ENCODE measurements at regions not wholly inside any gene's neighbourhood (a gene's known extent, or its start where the extent isn't known, plus 50 kb on each side); places are given as distances from the start of the nearest gene placed in this dataset.

DNA sequence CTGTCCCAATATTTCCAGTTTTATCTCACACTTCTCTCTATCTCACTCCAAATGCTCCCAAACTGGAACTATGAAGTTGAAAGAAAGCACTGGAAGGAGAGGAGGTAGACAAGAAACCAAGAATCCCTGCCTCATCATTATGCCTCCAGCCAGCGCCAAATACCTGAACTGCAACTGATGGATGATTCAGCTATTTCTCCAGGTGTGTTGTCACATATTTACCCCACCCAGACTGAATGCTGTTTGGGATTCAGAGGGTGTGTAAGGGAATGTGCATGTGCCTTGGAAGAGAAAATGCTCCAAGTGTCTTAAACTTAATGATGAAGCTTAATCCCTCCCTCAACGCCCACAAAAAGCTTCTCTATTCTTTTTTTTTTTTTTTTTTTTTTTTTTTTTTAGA is 269.5 kb upstream of the ATP11B start:
- H3K18ac ChIP-seq (ENCODE audit: low read depth, low read length), result no peak overlapping the region
- no peak for DNase-seq
- no CpG with 5 or more reads among the region's 2 CpGs for WGBS, 2 experiments (ENCODE audit: extremely low coverage in 2 of 2, insufficient read length in 1 of 2)
- H4K8ac ChIP-seq (ENCODE audit: low read depth in 2 of 2, low read length in 2 of 2), result no peak overlapping the region
- H4K20me1 ChIP-seq (ENCODE audit: insufficient read depth, low read length), result no peaks in the 10 kb centered on the region
- no peak for ATAC-seq (ENCODE audit: low read depth)
- H4K91ac ChIP-seq (ENCODE audit: insufficient read depth, low read depth, low read length), result no peak overlapping the region
- H3K79me1 ChIP-seq (ENCODE audit: low read depth in 1 of 2, low read length in 2 of 2), result no peaks in the 10 kb centered on the region
- no peaks in the 10 kb centered on the region for H3K9me1 ChIP-seq (ENCODE audit: insufficient read depth, low read length)
- H3K23ac ChIP-seq (ENCODE audit: low read depth, low read length), result no peak overlapping the region
- no peak overlapping the region for H2BK20ac ChIP-seq (ENCODE audit: low read depth, low read length)
- H3K4ac ChIP-seq (ENCODE audit: low read depth, low read length), result no peak overlapping the region
- H4K5ac ChIP-seq (ENCODE audit: low read depth, low read length), result no peak overlapping the region
- no peak overlapping the region for H3K4me3 ChIP-seq (ENCODE audit: insufficient read depth, low read depth, low read length)
- BruUV-seq (replicated peaks), result no TSS peak
- H3K4me2 ChIP-seq (ENCODE audit: low read depth, low read length), result no peak overlapping the region
- no peak overlapping the region for H2AK5ac ChIP-seq (ENCODE audit: low read depth, low read length)
- H3K36me3 ChIP-seq (ENCODE audit: control insufficient read depth, insufficient read depth, low read length), result no peaks in the 10 kb centered on the region
- H3K4me1 ChIP-seq (ENCODE audit: control insufficient read depth, insufficient read depth, low read length), result no peaks in the 10 kb centered on the region
- H3K9ac ChIP-seq (ENCODE audit: low read depth, low read length), result no peak overlapping the region
- H3K14ac ChIP-seq (replicated peaks; ENCODE audit: low read depth, low read length), result no peak overlapping the region
- H2BK5ac ChIP-seq (ENCODE audit: low read depth, low read length, poor library complexity, severe bottlenecking), result no peak overlapping the region
- CTCF ChIA-PET, result interaction anchor here (0.6 kb wide), 1 partner anchor 444 kb away, joined by 3 read pairs; no protein-coding TSS in a partner anchor
- no peaks in the 10 kb centered on the region for H3K27me3 ChIP-seq (ENCODE audit: control insufficient read depth, insufficient read depth, low read length)
- H3K9me3 ChIP-seq (ENCODE audit: control insufficient read depth, insufficient read depth, low read length), result peaks cover 10% of the 10 kb centered on the region
- no peak overlapping the region for H3K56ac ChIP-seq (ENCODE audit: extremely low read depth, insufficient read depth, low read length)
- H2BK15ac ChIP-seq (ENCODE audit: low read depth, low read length), result no peak overlapping the region
- no peak overlapping the region for H2AK9ac ChIP-seq (replicated peaks; ENCODE audit: low read depth, low read length, poor library complexity)
- POLR2A ChIA-PET (ENCODE audit: unreplicated experiment), result no interaction called here
- in situ Hi-C loops (cut with MboI; ENCODE audit: low sequenced_read_pairs) (no loop called here), dilution Hi-C loops (cut with HindIII; ENCODE audit: low sequenced_read_pairs, unreplicated experiment) (no loop called here), intact Hi-C loops (cut with micrococcal nuclease) (no loop called here)
- no peak overlapping the region for H2AFZ ChIP-seq (replicated peaks; ENCODE audit: low read length, poor library complexity)
- no peak overlapping the region for H2BK120ac ChIP-seq (ENCODE audit: low read depth, low read length)
- TF ChIP-seq CHD1 (IDR thresholded peaks at IDR 0.05; ENCODE audit: low read depth, low read length), result no peak
- no peak for TF ChIP-seq FOS (IDR thresholded peaks at IDR 0.05; ENCODE audit: low read depth, low read length)
- no peak for TF ChIP-seq SMC3 (IDR thresholded peaks at IDR 0.05; ENCODE audit: low read depth, low read length)
- TF ChIP-seq, protein P1, sequence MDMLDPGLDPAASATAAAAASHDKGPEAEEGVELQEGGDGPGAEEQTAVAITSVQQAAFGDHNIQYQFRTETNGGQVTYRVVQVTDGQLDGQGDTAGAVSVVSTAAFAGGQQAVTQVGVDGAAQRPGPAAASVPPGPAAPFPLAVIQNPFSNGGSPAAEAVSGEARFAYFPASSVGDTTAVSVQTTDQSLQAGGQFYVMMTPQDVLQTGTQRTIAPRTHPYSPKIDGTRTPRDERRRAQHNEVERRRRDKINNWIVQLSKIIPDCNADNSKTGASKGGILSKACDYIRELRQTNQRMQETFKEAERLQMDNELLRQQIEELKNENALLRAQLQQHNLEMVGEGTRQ (IDR thresholded peaks at IDR 0.05; ENCODE audit: low read depth, low read length), result no peak
- TF ChIP-seq MXI1 (IDR thresholded peaks at IDR 0.05; ENCODE audit: borderline replicate concordance, low read depth, low read length), result no peak
- TF ChIP-seq RFX5 (IDR thresholded peaks at IDR 0.05; ENCODE audit: low read depth, low read length), result no peak
- TF ChIP-seq, protein P2, sequence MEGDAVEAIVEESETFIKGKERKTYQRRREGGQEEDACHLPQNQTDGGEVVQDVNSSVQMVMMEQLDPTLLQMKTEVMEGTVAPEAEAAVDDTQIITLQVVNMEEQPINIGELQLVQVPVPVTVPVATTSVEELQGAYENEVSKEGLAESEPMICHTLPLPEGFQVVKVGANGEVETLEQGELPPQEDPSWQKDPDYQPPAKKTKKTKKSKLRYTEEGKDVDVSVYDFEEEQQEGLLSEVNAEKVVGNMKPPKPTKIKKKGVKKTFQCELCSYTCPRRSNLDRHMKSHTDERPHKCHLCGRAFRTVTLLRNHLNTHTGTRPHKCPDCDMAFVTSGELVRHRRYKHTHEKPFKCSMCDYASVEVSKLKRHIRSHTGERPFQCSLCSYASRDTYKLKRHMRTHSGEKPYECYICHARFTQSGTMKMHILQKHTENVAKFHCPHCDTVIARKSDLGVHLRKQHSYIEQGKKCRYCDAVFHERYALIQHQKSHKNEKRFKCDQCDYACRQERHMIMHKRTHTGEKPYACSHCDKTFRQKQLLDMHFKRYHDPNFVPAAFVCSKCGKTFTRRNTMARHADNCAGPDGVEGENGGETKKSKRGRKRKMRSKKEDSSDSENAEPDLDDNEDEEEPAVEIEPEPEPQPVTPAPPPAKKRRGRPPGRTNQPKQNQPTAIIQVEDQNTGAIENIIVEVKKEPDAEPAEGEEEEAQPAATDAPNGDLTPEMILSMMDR (conservative IDR thresholded peaks at IDR 0.05; ENCODE audit: low read depth, low read length), result no peak
- no peak for TF ChIP-seq NFE2L2 (IDR thresholded peaks at IDR 0.05; ENCODE audit: low read depth, low read length)
- TF ChIP-seq, protein P3, sequence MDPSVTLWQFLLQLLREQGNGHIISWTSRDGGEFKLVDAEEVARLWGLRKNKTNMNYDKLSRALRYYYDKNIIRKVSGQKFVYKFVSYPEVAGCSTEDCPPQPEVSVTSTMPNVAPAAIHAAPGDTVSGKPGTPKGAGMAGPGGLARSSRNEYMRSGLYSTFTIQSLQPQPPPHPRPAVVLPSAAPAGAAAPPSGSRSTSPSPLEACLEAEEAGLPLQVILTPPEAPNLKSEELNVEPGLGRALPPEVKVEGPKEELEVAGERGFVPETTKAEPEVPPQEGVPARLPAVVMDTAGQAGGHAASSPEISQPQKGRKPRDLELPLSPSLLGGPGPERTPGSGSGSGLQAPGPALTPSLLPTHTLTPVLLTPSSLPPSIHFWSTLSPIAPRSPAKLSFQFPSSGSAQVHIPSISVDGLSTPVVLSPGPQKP (IDR thresholded peaks at IDR 0.05; ENCODE audit: borderline replicate concordance, low read depth, low read length), result no peak
- no peak for TF ChIP-seq POLR2A (IDR thresholded peaks at IDR 0.05; ENCODE audit: low read depth, low read length)
- TF ChIP-seq RAD21 (IDR thresholded peaks at IDR 0.05; ENCODE audit: low read length), result no peak
- TF ChIP-seq CEBPB (IDR thresholded peaks at IDR 0.05; ENCODE audit: low read depth, low read length), result no peak
- TF ChIP-seq RCOR1 (IDR thresholded peaks at IDR 0.05; ENCODE audit: insufficient replicate concordance, low read length), result no peak
- no peak for TF ChIP-seq MAZ (IDR thresholded peaks at IDR 0.05; ENCODE audit: borderline replicate concordance, low read depth, low read length)
- no peak for TF ChIP-seq BHLHE40 (IDR thresholded peaks at IDR 0.05; ENCODE audit: low read depth, low read length)
- no peak for TF ChIP-seq MAFK (IDR thresholded peaks at IDR 0.05; ENCODE audit: low read depth, low read length)
- no peak overlapping the region for H3K27ac ChIP-seq (ENCODE audit: insufficient read depth, low read length)
